Effector memory CD8-positive, alpha-beta T cell (primary cell): ENCODE measurements at regions not wholly inside any gene's neighbourhood (a gene's known extent, or its start where the extent isn't known, plus 50 kb on each side); places are given as distances from the start of the nearest gene placed in this dataset.

Experiments used
- ATAC-seq: fragments of 150-1000 bp; cut with Tn5 transposase; replicated peaks from 2 replicates; pipeline ENCODE4 v1.10.0; 2021; ENCODE audit warnings: mild to moderate bottlenecking, moderate library complexity
- DNase-seq, 3 experiments: peaks; one replicate each; pipeline ENCODE4 v3.0.0; 2021
- H3K27ac Mint-ChIP-seq, 2 donors: one replicate each; pipeline ENCODE4 v1.8.0; 2022; ENCODE audit warnings: mild to moderate bottlenecking in 2 of 2, mixed read lengths in 2 of 2, moderate library complexity in 2 of 2
- H3K27me3 Mint-ChIP-seq, 2 donors: one replicate each; pipeline ENCODE4 v1.8.0; 2022; ENCODE audit warnings: mixed read lengths in 2 of 2
- H3K36me3 Mint-ChIP-seq: one replicate; pipeline ENCODE4 v1.8.0; 2022; ENCODE audit warnings: mild to moderate bottlenecking, moderate library complexity, mixed read lengths; ENCODE audit not compliant: insufficient read depth
- H3K4me1 Mint-ChIP-seq, 2 donors: one replicate each; pipeline ENCODE4 v1.8.0; 2022; ENCODE audit warnings: low read depth in 2 of 2, mixed read lengths in 2 of 2
- H3K4me3 Mint-ChIP-seq, 2 donors: one replicate each; pipeline ENCODE4 v1.8.0; 2022; ENCODE audit warnings: mild to moderate bottlenecking in 2 of 2, mixed read lengths in 2 of 2, moderate library complexity in 2 of 2
- H3K9me3 Mint-ChIP-seq, 2 donors: one replicate each; pipeline ENCODE4 v1.8.0; 2022; ENCODE audit warnings: mixed read lengths in 2 of 2

DNA sequence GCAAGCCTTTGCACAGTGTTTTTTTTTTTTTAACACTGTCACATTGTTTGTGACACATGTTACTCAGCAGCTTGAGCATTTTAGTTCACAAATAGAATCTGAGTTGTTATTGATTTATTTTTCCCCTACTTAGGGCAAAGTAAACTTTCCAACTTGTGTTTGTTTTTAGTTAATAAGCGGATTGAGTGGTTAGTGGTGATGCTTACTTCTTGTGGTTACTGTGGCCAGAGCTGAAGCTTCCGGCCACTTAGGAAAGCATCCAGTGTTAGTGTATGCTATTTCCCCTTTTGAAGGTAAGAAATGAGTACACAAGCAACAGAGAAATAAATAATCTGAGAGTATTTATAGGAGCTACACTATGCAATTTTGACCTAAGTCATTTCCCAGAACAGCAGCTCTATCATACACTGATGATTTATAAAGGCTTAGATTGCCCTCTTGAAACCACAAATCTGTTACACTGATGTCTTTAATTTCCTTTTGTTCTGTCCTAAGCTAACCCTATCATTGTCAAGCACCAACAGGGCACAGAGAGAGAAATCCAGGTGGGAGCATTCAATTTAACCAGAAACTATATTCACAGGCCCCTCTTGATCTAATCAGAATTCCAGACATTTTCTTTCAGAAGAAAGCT, 2464.6 kb downstream of the PCDH7 start:
- no peaks in the 10 kb centered on the region for H3K36me3 Mint-ChIP-seq
- H3K4me3 Mint-ChIP-seq = no peak overlapping the region
- no peaks in the 10 kb centered on the region for H3K4me1 Mint-ChIP-seq
- no peaks in the 10 kb centered on the region for H3K27me3 Mint-ChIP-seq
- ATAC-seq (no peak), DNase-seq (no peak)
- no peak overlapping the region for H3K27ac Mint-ChIP-seq
- H3K9me3 Mint-ChIP-seq = peaks cover 12 to 30% of the 10 kb centered on the region in 2 donors

DNA sequence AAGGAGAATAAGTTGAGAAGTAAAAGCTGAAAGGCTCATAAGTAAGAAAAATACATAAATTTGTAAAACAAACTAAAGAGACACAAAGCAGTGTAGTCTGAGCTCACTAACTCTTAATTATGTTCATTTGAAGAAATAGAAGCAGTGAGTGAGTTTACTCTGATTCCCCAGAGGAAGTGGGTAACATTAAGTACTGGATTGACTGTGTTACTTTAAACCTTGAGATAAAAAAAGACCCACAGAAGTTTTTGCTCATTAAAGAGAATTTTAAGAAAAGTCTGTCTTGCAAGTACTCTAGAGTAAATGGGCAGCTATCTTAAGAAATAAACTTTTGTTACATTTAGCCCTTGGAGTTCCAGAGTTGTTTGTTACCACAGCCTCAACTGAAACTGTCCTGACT, 2466.9 kb downstream of the PCDH7 start:
- no peak overlapping the region for H3K27ac Mint-ChIP-seq

DNA sequence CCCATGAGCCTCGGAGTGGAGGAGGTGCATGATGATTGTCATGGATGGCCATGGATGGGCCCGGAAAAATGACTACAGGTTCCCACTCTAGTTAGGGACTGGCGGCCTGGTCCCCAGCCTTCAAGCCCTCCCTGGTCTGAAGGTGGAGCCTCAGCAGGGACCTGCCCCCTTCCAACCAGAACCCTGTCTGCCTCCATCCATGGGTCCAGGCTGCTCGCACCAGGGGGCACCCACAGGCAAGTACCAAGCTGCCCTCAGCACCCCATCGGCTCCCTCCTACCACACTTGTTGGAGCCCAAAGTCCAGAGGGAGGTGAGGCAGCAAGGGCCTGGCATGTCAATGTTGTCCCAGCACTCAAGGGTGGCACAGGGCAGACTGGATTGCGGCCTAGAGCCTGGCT, 2468.6 kb downstream of the PCDH7 start:
- peaks cover 4 to 23% of the 10 kb centered on the region in 2 donors for H3K9me3 Mint-ChIP-seq
- H3K27me3 Mint-ChIP-seq = no peaks in the 10 kb centered on the region
- H3K4me3 Mint-ChIP-seq = no peak overlapping the region
- H3K4me1 Mint-ChIP-seq = no peaks in the 10 kb centered on the region
- ATAC-seq (no peak), DNase-seq (no peak)
- no peak overlapping the region for H3K27ac Mint-ChIP-seq
- peaks cover 2% of the 10 kb centered on the region for H3K36me3 Mint-ChIP-seq

More for the DNA sequence above, 2466.9 kb downstream of the PCDH7 start:
- Mint-ChIP-seq H3K9me3 (peaks cover 7 to 19% of the 10 kb centered on the region in 2 donors), H3K4me3 (no peak overlapping the region), H3K36me3 (peaks cover 2% of the 10 kb centered on the region), H3K27me3 (no peaks in the 10 kb centered on the region), H3K4me1 (no peaks in the 10 kb centered on the region)
- ATAC-seq (no peak), DNase-seq (no peak)

DNA sequence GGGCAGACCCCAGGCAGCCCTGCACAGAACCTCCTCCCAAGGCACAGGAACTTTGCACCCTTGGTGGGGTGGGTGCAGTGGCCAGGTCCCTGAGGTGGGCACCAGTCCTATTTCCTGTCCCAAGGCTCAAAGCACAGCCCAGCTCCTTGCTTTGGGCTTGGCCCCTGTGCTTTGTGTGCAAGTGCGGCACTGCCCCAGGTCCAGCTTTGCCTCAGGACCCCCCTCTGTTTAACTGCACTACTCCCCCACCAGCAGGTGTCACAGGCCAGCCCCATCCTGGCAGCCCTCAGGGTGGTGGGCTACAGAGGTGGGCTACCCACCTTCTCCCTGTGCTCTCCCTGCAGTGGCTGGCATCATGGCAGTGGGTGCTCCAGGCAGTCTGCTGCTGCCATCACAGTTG, 2469.0 kb downstream of the PCDH7 start:
- H3K9me3 Mint-ChIP-seq = peaks cover 2 to 19% of the 10 kb centered on the region in 2 donors
- H3K27ac Mint-ChIP-seq = no peak overlapping the region
- ATAC-seq (no peak), DNase-seq (no peak)
- H3K4me3 Mint-ChIP-seq = no peak overlapping the region
- H3K27me3 Mint-ChIP-seq = no peaks in the 10 kb centered on the region
- no peaks in the 10 kb centered on the region for H3K4me1 Mint-ChIP-seq
- H3K36me3 Mint-ChIP-seq = peaks cover 2% of the 10 kb centered on the region

DNA sequence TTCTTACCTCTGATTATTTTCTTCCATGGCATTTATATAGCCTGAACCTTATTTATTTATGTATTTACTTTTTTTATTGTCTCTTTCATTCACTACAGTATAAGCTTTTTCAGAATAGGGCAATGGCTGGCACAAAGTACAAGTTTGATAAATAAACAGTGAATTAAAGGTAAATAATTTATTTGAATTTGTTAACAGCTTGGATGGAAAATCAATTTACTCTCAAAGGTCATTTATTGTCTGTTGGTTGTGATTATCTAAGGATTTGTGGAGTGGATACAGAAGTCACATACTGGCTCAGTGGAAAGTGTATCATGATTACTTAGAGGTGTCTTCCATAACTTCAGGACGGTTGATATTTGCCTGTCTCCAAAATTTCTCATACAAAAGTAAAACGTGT, 2472.9 kb downstream of the PCDH7 start:
- ATAC-seq (no peak), DNase-seq (no peak)
- no peak overlapping the region for H3K27ac Mint-ChIP-seq
- H3K4me3 Mint-ChIP-seq = no peak overlapping the region
- H3K36me3 Mint-ChIP-seq = peaks cover 2% of the 10 kb centered on the region
- no peaks in the 10 kb centered on the region for H3K4me1 Mint-ChIP-seq
- H3K9me3 Mint-ChIP-seq = peaks cover 5 to 22% of the 10 kb centered on the region in 2 donors
- no peaks in the 10 kb centered on the region for H3K27me3 Mint-ChIP-seq

DNA sequence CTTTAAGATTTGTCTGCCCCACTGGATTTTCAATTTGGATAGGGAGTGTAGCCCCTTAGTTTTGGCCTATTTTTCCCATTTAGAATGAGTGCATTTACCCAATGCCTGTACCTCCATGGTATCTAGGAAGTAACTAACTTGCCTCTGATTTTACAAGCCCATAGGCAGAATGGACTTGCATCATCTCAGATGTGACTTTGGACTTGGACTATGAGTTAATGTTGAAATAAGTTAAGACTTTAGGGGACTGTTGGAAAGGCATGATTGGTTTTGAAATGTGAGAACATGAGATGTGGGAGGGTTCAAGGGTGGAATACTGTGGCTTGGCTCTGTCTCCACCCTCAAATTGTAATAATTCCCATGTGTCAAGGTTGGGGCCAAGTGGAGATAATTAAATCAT, 2480.2 kb downstream of the PCDH7 start:
- ATAC-seq = no peak
- Mint-ChIP-seq H3K9me3 (peaks cover 16 to 32% of the 10 kb centered on the region in 2 donors), H3K4me1 (no peaks in the 10 kb centered on the region), H3K27ac (no peak overlapping the region), H3K36me3 (no peaks in the 10 kb centered on the region), H3K4me3 (no peak overlapping the region), H3K27me3 (no peaks in the 10 kb centered on the region)
- DNase-seq = no peak

DNA sequence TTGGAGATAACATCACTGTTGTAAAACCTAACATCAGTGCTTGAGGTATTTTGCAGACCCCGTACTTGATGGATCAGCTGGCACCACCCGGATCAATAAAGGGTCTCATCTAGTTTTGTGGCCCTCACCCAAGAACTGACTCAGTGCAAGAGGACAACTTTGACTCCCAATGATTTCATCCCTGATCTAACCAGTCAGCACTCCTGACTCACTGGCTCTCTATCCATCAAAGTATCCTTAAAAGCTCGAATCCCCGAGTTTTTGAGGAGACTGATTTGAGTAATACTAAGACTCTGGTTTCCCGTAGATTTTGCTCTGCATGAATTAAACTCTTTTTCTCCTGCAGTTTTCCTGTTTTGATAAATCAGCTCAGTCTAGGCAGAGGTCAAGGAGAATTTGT, 2498.1 kb downstream of the PCDH7 start:
- Mint-ChIP-seq H3K27ac (no peak overlapping the region), H3K4me1 (no peaks in the 10 kb centered on the region), H3K9me3 (peaks cover 0 to 14% of the 10 kb centered on the region in 2 donors), H3K27me3 (no peaks in the 10 kb centered on the region), H3K36me3 (no peaks in the 10 kb centered on the region), H3K4me3 (no peak overlapping the region)
- ATAC-seq = no peak
- DNase-seq = no peak

DNA sequence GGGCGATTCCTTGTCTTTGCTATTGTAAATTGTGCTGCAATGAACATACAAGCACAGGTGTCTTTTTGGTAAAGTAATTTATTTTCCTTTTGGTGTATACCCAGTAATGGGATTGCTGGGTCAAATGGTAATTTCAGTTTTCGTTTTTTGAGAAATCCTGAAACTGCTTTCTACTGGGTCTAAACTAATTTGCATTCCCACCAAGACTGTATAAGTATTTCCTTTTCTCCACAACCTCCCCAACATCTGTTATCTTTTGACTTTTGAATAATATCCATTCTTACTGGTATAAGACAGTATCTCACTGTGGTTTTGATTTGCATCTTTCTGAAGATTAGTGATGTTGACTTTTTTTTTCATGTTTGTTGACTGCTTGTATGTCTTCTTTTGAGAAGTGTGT, 2506.0 kb downstream of the PCDH7 start:
- Mint-ChIP-seq H3K27me3 (no peaks in the 10 kb centered on the region), H3K36me3 (no peaks in the 10 kb centered on the region), H3K4me3 (no peak overlapping the region), H3K27ac (no peak overlapping the region), H3K4me1 (no peaks in the 10 kb centered on the region), H3K9me3 (peaks cover 5 to 9% of the 10 kb centered on the region in 2 donors)
- ATAC-seq (no peak), DNase-seq (no peak)

DNA sequence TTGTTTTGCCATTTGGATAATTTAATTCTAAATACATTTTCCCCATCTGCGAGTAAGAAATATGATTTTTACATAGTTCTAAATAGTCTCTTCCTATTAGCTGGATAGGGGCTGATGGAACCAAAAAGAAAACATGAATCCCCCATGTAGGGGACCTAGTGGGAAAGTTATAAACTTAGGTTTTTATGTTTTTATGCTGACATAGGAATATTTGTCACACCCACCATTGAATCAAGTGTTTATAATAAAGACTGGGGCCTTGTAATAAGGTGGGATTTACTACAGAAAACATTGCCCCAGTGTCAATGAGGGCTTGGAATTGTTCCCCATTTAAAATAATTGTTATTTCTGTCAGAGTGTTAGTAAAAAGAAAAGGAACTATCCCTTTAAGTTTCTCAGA, 2506.6 kb downstream of the PCDH7 start:
- no peaks in the 10 kb centered on the region for H3K36me3 Mint-ChIP-seq
- no peak for ATAC-seq
- DNase-seq = no peak
- H3K27ac Mint-ChIP-seq = no peak overlapping the region
- H3K27me3 Mint-ChIP-seq = no peaks in the 10 kb centered on the region
- peaks cover 9 to 11% of the 10 kb centered on the region in 2 donors for H3K9me3 Mint-ChIP-seq
- no peak overlapping the region for H3K4me3 Mint-ChIP-seq
- H3K4me1 Mint-ChIP-seq = no peaks in the 10 kb centered on the region

DNA sequence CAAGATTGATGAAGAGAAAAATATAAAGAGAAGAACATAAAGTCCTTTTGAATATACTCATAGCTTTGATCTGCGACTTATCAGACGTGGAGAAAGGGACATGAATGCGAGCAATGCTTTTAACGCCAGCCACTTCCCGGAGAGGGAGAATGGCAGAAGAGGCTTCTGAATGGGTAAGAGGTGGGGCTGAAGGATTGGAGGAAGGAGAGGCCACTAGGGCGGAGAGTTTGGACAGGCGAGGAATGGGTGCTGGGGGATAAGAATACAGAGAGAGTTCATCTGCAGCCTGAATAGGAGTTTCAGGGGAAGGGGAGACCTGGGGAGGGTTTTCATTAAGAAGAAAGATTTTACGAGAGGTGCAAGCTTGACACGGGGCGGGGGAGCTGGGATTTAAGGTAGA, 2534.9 kb downstream of the PCDH7 start:
- DNase-seq (no peak), ATAC-seq (no peak)
- Mint-ChIP-seq H3K4me3 (no peak overlapping the region), H3K4me1 (no peaks in the 10 kb centered on the region), H3K9me3 (peaks cover 14 to 22% of the 10 kb centered on the region in 2 donors), H3K27ac (no peak overlapping the region), H3K27me3 (no peaks in the 10 kb centered on the region), H3K36me3 (no peaks in the 10 kb centered on the region)

DNA sequence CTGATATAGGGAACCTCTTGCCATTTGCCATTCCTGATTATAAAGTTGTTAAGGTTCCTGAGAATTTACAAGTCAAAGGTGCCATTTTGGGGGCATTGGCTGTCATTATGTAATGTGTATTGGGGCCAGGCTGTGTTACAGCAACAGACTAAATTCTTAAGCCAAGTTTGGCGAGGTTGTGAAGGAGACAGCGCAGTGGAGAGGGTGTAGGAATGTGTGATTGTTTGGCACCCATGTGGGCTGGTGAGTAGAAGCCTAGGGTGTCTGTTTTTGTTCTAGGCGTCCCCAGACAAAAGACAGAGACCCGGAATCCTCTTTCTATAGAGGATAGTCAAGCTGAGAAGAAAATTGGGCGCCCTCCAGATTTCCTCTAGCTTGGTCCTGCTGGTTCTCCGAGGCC, 2535.3 kb downstream of the PCDH7 start:
- no peak overlapping the region for H3K27ac Mint-ChIP-seq
- H3K36me3 Mint-ChIP-seq = no peaks in the 10 kb centered on the region
- H3K4me1 Mint-ChIP-seq = no peaks in the 10 kb centered on the region
- no peak for ATAC-seq
- H3K27me3 Mint-ChIP-seq = no peaks in the 10 kb centered on the region
- H3K9me3 Mint-ChIP-seq = peaks cover 15 to 22% of the 10 kb centered on the region in 2 donors
- no peak overlapping the region for H3K4me3 Mint-ChIP-seq
- no peak for DNase-seq

DNA sequence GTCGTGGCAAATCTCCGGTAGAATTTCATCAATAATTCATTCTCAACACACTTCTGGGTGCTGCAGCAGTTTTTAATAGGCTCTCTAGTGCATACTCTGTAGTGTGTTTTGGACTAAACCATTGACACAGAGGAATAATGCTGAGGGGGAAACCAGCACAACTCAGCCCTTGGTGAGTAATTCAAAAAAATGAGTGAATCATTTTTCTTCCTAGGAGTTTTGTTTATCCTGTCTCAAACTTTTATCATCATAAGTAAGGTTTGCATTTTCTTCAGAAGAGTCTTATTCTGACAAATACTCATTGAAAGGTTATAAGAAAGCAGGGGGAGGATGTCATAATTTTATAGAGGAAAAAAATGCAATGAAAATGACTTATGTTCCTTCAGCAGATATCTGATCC, 2542.7 kb downstream of the PCDH7 start:
- no peak overlapping the region for H3K27ac Mint-ChIP-seq
- no peaks in the 10 kb centered on the region for H3K36me3 Mint-ChIP-seq
- no peak for ATAC-seq
- H3K4me3 Mint-ChIP-seq = no peak overlapping the region
- DNase-seq = no peak
- no peaks in the 10 kb centered on the region for H3K4me1 Mint-ChIP-seq
- H3K9me3 Mint-ChIP-seq = peaks cover 12 to 37% of the 10 kb centered on the region in 2 donors
- H3K27me3 Mint-ChIP-seq = no peaks in the 10 kb centered on the region

DNA sequence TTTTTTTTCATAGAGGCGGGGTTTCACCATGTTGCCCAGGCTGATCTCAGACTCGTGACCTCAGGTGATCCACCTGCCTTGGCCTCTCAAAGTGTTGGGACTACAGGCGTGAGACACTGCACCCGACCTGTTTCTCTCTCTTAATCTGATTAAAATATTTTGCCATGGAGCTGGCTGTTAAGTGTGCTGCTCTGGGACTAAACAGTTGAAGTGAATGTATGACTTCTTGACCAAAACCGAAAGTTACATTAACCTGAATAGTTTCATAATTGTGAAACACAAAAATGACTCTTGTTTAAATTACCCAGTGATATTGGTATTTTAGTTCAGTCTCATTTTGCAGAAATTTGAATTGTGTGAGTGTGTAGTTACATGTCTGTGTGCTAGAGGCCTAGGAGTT, 2548.6 kb downstream of the PCDH7 start:
- no peaks in the 10 kb centered on the region for H3K4me1 Mint-ChIP-seq

DNA sequence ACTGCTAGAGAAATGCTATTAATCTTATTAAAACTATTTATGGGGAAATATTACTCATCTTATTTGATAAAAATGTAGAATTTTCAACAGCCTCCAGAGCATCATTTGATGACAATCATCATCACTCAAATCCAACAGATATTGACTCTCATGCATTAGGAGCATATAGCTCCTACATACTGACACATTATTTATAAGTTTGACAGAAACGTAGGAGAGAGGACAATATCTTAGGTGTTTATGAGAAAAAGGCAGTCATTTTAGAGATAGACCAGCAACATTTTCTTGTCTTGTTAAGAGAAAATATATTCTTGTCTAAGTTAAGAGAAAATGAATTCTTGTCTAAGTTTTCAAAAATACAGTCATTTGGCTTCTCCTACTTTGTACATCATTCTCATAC, 2550.2 kb downstream of the PCDH7 start:
- Mint-ChIP-seq H3K4me3 (no peak overlapping the region), H3K4me1 (no peaks in the 10 kb centered on the region), H3K9me3 (peaks cover 0 to 4% of the 10 kb centered on the region in 2 donors), H3K36me3 (no peaks in the 10 kb centered on the region), H3K27ac (no peak overlapping the region), H3K27me3 (no peaks in the 10 kb centered on the region)
- no peak for DNase-seq
- no peak for ATAC-seq

More for the DNA sequence above, 2548.6 kb downstream of the PCDH7 start:
- ATAC-seq (no peak), DNase-seq (no peak)
- Mint-ChIP-seq H3K9me3 (peaks cover 4 to 10% of the 10 kb centered on the region in 2 donors), H3K4me3 (no peak overlapping the region), H3K36me3 (no peaks in the 10 kb centered on the region), H3K27ac (no peak overlapping the region), H3K27me3 (no peaks in the 10 kb centered on the region)

DNA sequence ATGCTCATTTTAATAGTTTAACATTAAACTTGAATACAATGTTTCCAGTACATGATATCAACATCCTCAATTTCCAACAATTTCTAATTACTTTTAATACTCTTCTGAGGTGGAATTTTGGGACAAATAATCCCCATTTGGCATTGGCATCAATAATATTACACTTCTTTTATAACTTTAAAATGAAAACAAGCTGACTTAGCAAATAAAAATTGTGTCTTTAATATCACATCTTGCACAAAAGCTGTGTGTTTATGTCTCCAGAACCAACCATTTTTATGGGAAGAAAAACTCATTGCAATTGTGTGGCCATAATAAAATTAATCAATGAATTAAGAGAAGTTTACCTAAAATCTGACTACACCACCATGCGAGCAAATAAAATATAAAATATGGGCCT, 2552.6 kb downstream of the PCDH7 start:
- H3K27me3 Mint-ChIP-seq = no peaks in the 10 kb centered on the region
- H3K27ac Mint-ChIP-seq = no peak overlapping the region
- H3K4me3 Mint-ChIP-seq = no peak overlapping the region
- no peaks in the 10 kb centered on the region for H3K36me3 Mint-ChIP-seq
- DNase-seq (no peak), ATAC-seq (no peak)
- H3K4me1 Mint-ChIP-seq = no peaks in the 10 kb centered on the region
- H3K9me3 Mint-ChIP-seq = peaks cover 0 to 5% of the 10 kb centered on the region in 2 donors
